Natural killer cell (primary cell): ENCODE measurements at regions not wholly inside any gene's neighbourhood (a gene's known extent, or its start where the extent isn't known, plus 50 kb on each side); places are given as distances from the start of the nearest gene placed in this dataset.

Experiments used
- ATAC-seq, 3 donors: fragments of 150-1000 bp in 2 of 3; fragments of 200-7000 bp in 1 of 3; cut with Tn5 transposase; 1 replicate in 1 of 3; 2 replicates in 2 of 3; pipeline ENCODE4 v1.10.0; 2021; ENCODE audit warnings: mild to moderate bottlenecking in 2 of 3, moderate library complexity in 2 of 3
- DNase-seq, 2 donors: peaks; one replicate each; pipeline versions ENCODE4 v3.0.0 to v3.0.0-alpha.2; 2013 to 2021; ENCODE audit warnings: mixed read lengths in 1 of 2
- H3K27ac ChIP-seq: one replicate; pipeline ENCODE4 v1.5.1; 2013; ENCODE audit warnings: mild to moderate bottlenecking, low read length
- H3K27me3 ChIP-seq: one replicate; pipeline ENCODE4 v1.6.1; 2013; ENCODE audit warnings: low read length; ENCODE audit not compliant: control insufficient read depth, insufficient read depth
- H3K36me3 ChIP-seq: one replicate; pipeline ENCODE4 v1.6.1; 2013; ENCODE audit warnings: low read length; ENCODE audit not compliant: control insufficient read depth, insufficient read depth
- H3K4me1 ChIP-seq: one replicate; pipeline ENCODE4 v1.6.1; 2013; ENCODE audit warnings: low read length; ENCODE audit not compliant: control insufficient read depth, insufficient read depth
- H3K4me3 ChIP-seq: one replicate; pipeline ENCODE4 v1.5.1; 2013; ENCODE audit warnings: low read length
- H3K9me3 ChIP-seq: one replicate; pipeline ENCODE4 v1.6.1; 2013; ENCODE audit warnings: low read length; ENCODE audit not compliant: control insufficient read depth, insufficient read depth
- H3K27ac Mint-ChIP-seq, 2 donors: one replicate each; pipeline ENCODE4 v1.8.0; 2022; ENCODE audit warnings: mild to moderate bottlenecking in 2 of 2, mixed read lengths in 2 of 2, moderate library complexity in 1 of 2
- H3K27me3 Mint-ChIP-seq, 2 donors: one replicate each; pipeline ENCODE4 v1.8.0; 2022; ENCODE audit warnings: low read depth in 2 of 2, mixed read lengths in 2 of 2
- H3K36me3 Mint-ChIP-seq: one replicate; pipeline ENCODE4 v1.8.0; 2022; ENCODE audit warnings: mixed read lengths
- H3K4me1 Mint-ChIP-seq, 2 donors: one replicate each; pipeline ENCODE4 v1.8.0; 2022; ENCODE audit warnings: mixed read lengths in 2 of 2
- H3K4me3 Mint-ChIP-seq: one replicate; pipeline ENCODE4 v1.8.0; 2022; ENCODE audit warnings: mild to moderate bottlenecking, moderate library complexity, mixed read lengths
- H3K9me3 Mint-ChIP-seq, 2 donors: one replicate each; pipeline ENCODE4 v1.8.0; 2022; ENCODE audit warnings: mixed read lengths in 2 of 2
- CTCF ChIP-seq: fragments of 200-600 bp; IDR thresholded peaks from one replicate; pipeline ENCODE4 v1.8.0; 2022; ENCODE audit warnings: antibody characterized with exemption
- WGBS: methylation state at CpG from one replicate; pipeline ENCODE4 v1.1.7; 2013; ENCODE audit warnings: missing lambda C conversion rate; ENCODE audit not compliant: insufficient coverage; 5-methylcytosine and 5-hydroxymethylcytosine counted together
- intact Hi-C: fragments of 100-400 bp; cut with micrococcal nuclease; formaldehyde crosslinking; loops from one replicate; pipeline ENCODE4 v1.14.2; 2022

GRCh38 chr12:46453428-46453827 lies 80.9 kb upstream of the SLC38A2 start:
- Histone ChIP-seq H3K36me3 (no peaks in the 10 kb centered on the region), H3K4me3 (no peak overlapping the region), H3K9me3 (no peaks in the 10 kb centered on the region), H3K4me1 (peaks cover 20% of the 10 kb centered on the region), H3K27me3 (no peaks in the 10 kb centered on the region), H3K27ac (no peak overlapping the region)
- WGBS = 98% methylated on average over 3 of the region's 3 CpGs
- no peaks in the 10 kb centered on the region for H3K9me3 Mint-ChIP-seq
- no peaks in the 10 kb centered on the region for H3K36me3 Mint-ChIP-seq
- no peak for TF ChIP-seq CTCF
- ATAC-seq = no peak
- H3K27me3 Mint-ChIP-seq = no peaks in the 10 kb centered on the region
- peaks cover 32 to 56% of the 10 kb centered on the region in 2 donors for H3K4me1 Mint-ChIP-seq
- H3K27ac Mint-ChIP-seq = no peak overlapping the region
- intact Hi-C loops = no loop called here
- no peak for DNase-seq
- H3K4me3 Mint-ChIP-seq = no peak overlapping the region

- intact Hi-C loops = no loop called here
These were observed 80.2 kb upstream of the SLC38A2 start for GRCh38 chr12:46452776-46453175.

GRCh38 chr12:46452061-46452615 lies 79.6 kb upstream of the SLC38A2 start:
- 100% methylated on average over 1 of the region's 3 CpGs for WGBS
- Histone ChIP-seq H3K4me1 (peaks cover 20% of the 10 kb centered on the region), H3K27ac (no peak overlapping the region), H3K27me3 (no peaks in the 10 kb centered on the region), H3K4me3 (no peak overlapping the region), H3K36me3 (no peaks in the 10 kb centered on the region), H3K9me3 (no peaks in the 10 kb centered on the region)
- TF ChIP-seq CTCF = no peak
- Mint-ChIP-seq H3K9me3 (no peaks in the 10 kb centered on the region), H3K4me1 (peaks cover 24 to 46% of the 10 kb centered on the region in 2 donors), H3K4me3 (no peak overlapping the region), H3K27ac (peak overlapping the region in 1 of 2 donors; percentile 53), H3K36me3 (no peaks in the 10 kb centered on the region), H3K27me3 (no peaks in the 10 kb centered on the region)
- ATAC-seq = no peak
- intact Hi-C loops = no loop called here
- DNase-seq = no peak

More at GRCh38 chr12:46452776-46453175, 80.2 kb upstream of the SLC38A2 start:
- Histone ChIP-seq H3K4me1 (peaks cover 20% of the 10 kb centered on the region), H3K9me3 (no peaks in the 10 kb centered on the region), H3K27ac (no peak overlapping the region), H3K27me3 (no peaks in the 10 kb centered on the region), H3K4me3 (no peak overlapping the region), H3K36me3 (no peaks in the 10 kb centered on the region)
- Mint-ChIP-seq H3K9me3 (no peaks in the 10 kb centered on the region), H3K27me3 (no peaks in the 10 kb centered on the region), H3K27ac (peak overlapping the region in 1 of 2 donors; percentile 53), H3K36me3 (no peaks in the 10 kb centered on the region), H3K4me1 (peaks cover 26 to 50% of the 10 kb centered on the region in 2 donors), H3K4me3 (no peak overlapping the region)
- no peak for TF ChIP-seq CTCF
- ATAC-seq (no peak), DNase-seq (no peak)
- 75% methylated on average over 1 of the region's 1 CpG for WGBS
